Adrenal gland (tissue), 5 donors: ENCODE measurements at regions not wholly inside any gene's neighbourhood (a gene's known extent, or its start where the extent isn't known, plus 50 kb on each side); places are given as distances from the start of the nearest gene placed in this dataset.

Source experiments
- CTCF ChIP-seq, 6 experiments: fragments of 450-650 bp in 4 of 6; fragments of 200-600 bp in 2 of 6; sonication (generic) in 1 of 6; IDR thresholded peaks; 1 replicate in 5 of 6; 2 replicates in 1 of 6; pipeline versions ENCODE4 v1.5.1 to v1.8.0; 2016 to 2021; ENCODE audit warnings: antibody characterized with exemption in 6 of 6, mild to moderate bottlenecking in 2 of 6, moderate library complexity in 1 of 6
- POLR2A ChIP-seq, 2 donors: fragments of 450-650 bp; IDR thresholded peaks; one replicate each; pipeline ENCODE4 v1.6.1; 2017; ENCODE audit warnings: antibody characterized with exemption in 2 of 2, mild to moderate bottlenecking in 2 of 2, moderate library complexity in 1 of 2
- donor health status: DM: no; HTN: no; CAD: no.

- TF ChIP-seq CTCF (IDR thresholded peaks at IDR 0.05), result no peak
- no peak for TF ChIP-seq POLR2A (IDR thresholded peaks at IDR 0.05)
Measured at GRCh38 chr6:40036186-40036585, 101.9 kb upstream of the MOCS1 start.
